GM18861 (cell line): ENCODE measurements at regions not wholly inside any gene's neighbourhood (a gene's known extent, or its start where the extent isn't known, plus 50 kb on each side); places are given as distances from the start of the nearest gene placed in this dataset.
A peak's percentile ranks its signal among the peaks of the same experiment; 100 is the strongest.

Experiments
- ATAC-seq: cut with Tn5 transposase; IDR thresholded peaks from one replicate; pipeline ENCODE4 v1.9.1; 2021; ENCODE audit not compliant: unreplicated experiment

- no peak for ATAC-seq
These were observed 86.1 kb upstream of the ARHGAP20 start for GRCh38 chr11:110798201-110798900.

- peak; percentile 94 for ATAC-seq
These were observed 85.2 kb upstream of the ARHGAP20 start for GRCh38 chr11:110797453-110797852.

- no peak for ATAC-seq
These were observed 82.9 kb upstream of the ARHGAP20 start for GRCh38 chr11:110795112-110795624.

- ATAC-seq, result no peak
These were observed 81.3 kb upstream of the ARHGAP20 start for GRCh38 chr11:110793556-110793955.

- ATAC-seq, result no peak
These were observed 79.4 kb upstream of the ARHGAP20 start for GRCh38 chr11:110791621-110792020.

GRCh38 chr11:110787680-110788079 lies 75.4 kb upstream of the ARHGAP20 start:
- no peak for ATAC-seq

- no peak for ATAC-seq
These were observed 74.1 kb upstream of the ARHGAP20 start for GRCh38 chr11:110786226-110786902.

GRCh38 chr11:110785398-110785797 lies 73.2 kb upstream of the ARHGAP20 start:
- no peak for ATAC-seq

- no peak for ATAC-seq
These were observed 70.4 kb upstream of the ARHGAP20 start for GRCh38 chr11:110782616-110783015.

GRCh38 chr11:110779108-110779507 lies 66.9 kb upstream of the ARHGAP20 start:
- no peak for ATAC-seq

GRCh38 chr11:110778343-110778742 lies 66.1 kb upstream of the ARHGAP20 start:
- ATAC-seq, result no peak

GRCh38 chr11:110777775-110778174 lies 65.5 kb upstream of the ARHGAP20 start:
- no peak for ATAC-seq

GRCh38 chr11:110776081-110776480 lies 63.8 kb upstream of the ARHGAP20 start:
- no peak for ATAC-seq

- no peak for ATAC-seq
These were observed 62.1 kb upstream of the ARHGAP20 start for GRCh38 chr11:110774138-110775014.

GRCh38 chr11:110773442-110773841 lies 61.2 kb upstream of the ARHGAP20 start:
- no peak for ATAC-seq

- ATAC-seq, result no peak
These were observed 60.6 kb upstream of the ARHGAP20 start for GRCh38 chr11:110772863-110773262.

- ATAC-seq, result no peak
These were observed 54.1 kb upstream of the ARHGAP20 start for GRCh38 chr11:110766316-110766715.

- ATAC-seq, result no peak
These were observed 52.2 kb upstream of the ARHGAP20 start for GRCh38 chr11:110764485-110764884.

- no peak for ATAC-seq
These were observed 51.2 kb upstream of the ARHGAP20 start for GRCh38 chr11:110763249-110764011.

- ATAC-seq, result no peak
These were observed 50.4 kb upstream of the ARHGAP20 start for GRCh38 chr11:110762590-110762989.
